ENCODE measurements at regions not wholly inside any gene's neighbourhood (a gene's known extent, or its start where the extent isn't known, plus 50 kb on each side); places are given as distances from the start of the nearest gene placed in this dataset.

GRCh38 chr1:4140821-4141220 is 240.7 kb upstream of the C1orf174 start:
- TF ChIP-seq CTCF (IDR thresholded peaks at IDR 0.05) = no peak
- TF ChIP-seq POLR2A (IDR thresholded peaks at IDR 0.05) = no peak
